ENCODE measurements at regions not wholly inside any gene's neighbourhood (a gene's known extent, or its start where the extent isn't known, plus 50 kb on each side); places are given as distances from the start of the nearest gene placed in this dataset.
A peak's percentile ranks its signal among the peaks of the same experiment; 100 is the strongest.
"Not testable (repeated sequence)": the region's sequence is repeated elsewhere in the genome, so short reads cannot be mapped to it uniquely, and the experiment has no call there.

- Histone ChIP-seq H2AFZ (ENCODE audit: low read depth, low read length) (no peak overlapping the region), H3K9me3 (ENCODE audit: low read length) (no peaks in the 10 kb centered on the region), H3K27me3 (ENCODE audit: insufficient read depth, low read length) (no peaks in the 10 kb centered on the region), H3K4me1 (ENCODE audit: insufficient read depth, low read length) (no peaks in the 10 kb centered on the region), H3K4me3 (ENCODE audit: low read length) (no peak overlapping the region), H3K36me3 (ENCODE audit: insufficient read depth, low read length) (no peaks in the 10 kb centered on the region)
These were observed 258.5 kb downstream of the ASXL3 start for GRCh38 chr18:33836564-33836963.

- H3K4me1 ChIP-seq (ENCODE audit: insufficient read depth, low read length): no peaks in the 10 kb centered on the region
- H3K9me3 ChIP-seq (ENCODE audit: low read length): no peaks in the 10 kb centered on the region
- no peak overlapping the region for H2AFZ ChIP-seq (ENCODE audit: low read depth, low read length)
- no peaks in the 10 kb centered on the region for H3K27me3 ChIP-seq (ENCODE audit: insufficient read depth, low read length)
- no peak overlapping the region for H3K4me3 ChIP-seq (ENCODE audit: low read length)
- H3K36me3 ChIP-seq (ENCODE audit: insufficient read depth, low read length): no peaks in the 10 kb centered on the region
These were observed 257.4 kb downstream of the ASXL3 start for GRCh38 chr18:33835419-33835818.

- Histone ChIP-seq H2AFZ (ENCODE audit: low read depth, low read length) (no peak overlapping the region), H3K27me3 (ENCODE audit: insufficient read depth, low read length) (no peaks in the 10 kb centered on the region), H3K36me3 (ENCODE audit: insufficient read depth, low read length) (no peaks in the 10 kb centered on the region), H3K9me3 (ENCODE audit: low read length) (no peaks in the 10 kb centered on the region), H3K4me3 (ENCODE audit: low read length) (no peak overlapping the region), H3K4me1 (ENCODE audit: insufficient read depth, low read length) (no peaks in the 10 kb centered on the region)
These were observed 255.8 kb downstream of the ASXL3 start for GRCh38 chr18:33833842-33834241.

- Histone ChIP-seq H3K27me3 (ENCODE audit: insufficient read depth, low read length) (no peaks in the 10 kb centered on the region), H3K4me1 (ENCODE audit: insufficient read depth, low read length) (no peaks in the 10 kb centered on the region), H3K4me3 (ENCODE audit: low read length) (no peak overlapping the region), H3K36me3 (ENCODE audit: insufficient read depth, low read length) (no peaks in the 10 kb centered on the region), H3K9me3 (ENCODE audit: low read length) (no peaks in the 10 kb centered on the region), H2AFZ (ENCODE audit: low read depth, low read length) (no peak overlapping the region)
These were observed 253.4 kb downstream of the ASXL3 start for GRCh38 chr18:33831424-33831823.

- no peaks in the 10 kb centered on the region for H3K9me3 ChIP-seq (ENCODE audit: low read length)
- no peaks in the 10 kb centered on the region for H3K27me3 ChIP-seq (ENCODE audit: insufficient read depth, low read length)
- no peak overlapping the region for H2AFZ ChIP-seq (ENCODE audit: low read depth, low read length)
- no peaks in the 10 kb centered on the region for H3K36me3 ChIP-seq (ENCODE audit: insufficient read depth, low read length)
- no peak overlapping the region for H3K4me3 ChIP-seq (ENCODE audit: low read length)
- no peaks in the 10 kb centered on the region for H3K4me1 ChIP-seq (ENCODE audit: insufficient read depth, low read length)
These were observed 252.2 kb downstream of the ASXL3 start for GRCh38 chr18:33830213-33830612.

- Histone ChIP-seq H3K27me3 (ENCODE audit: insufficient read depth, low read length) (no peaks in the 10 kb centered on the region), H2AFZ (ENCODE audit: low read depth, low read length) (no peak overlapping the region), H3K4me1 (ENCODE audit: insufficient read depth, low read length) (no peaks in the 10 kb centered on the region), H3K4me3 (ENCODE audit: low read length) (no peak overlapping the region), H3K36me3 (ENCODE audit: insufficient read depth, low read length) (no peaks in the 10 kb centered on the region), H3K9me3 (ENCODE audit: low read length) (no peaks in the 10 kb centered on the region)
These were observed 250.9 kb downstream of the ASXL3 start for GRCh38 chr18:33828949-33829348.

- Histone ChIP-seq H3K27me3 (ENCODE audit: insufficient read depth, low read length) (peaks cover 4% of the 10 kb centered on the region), H3K4me1 (ENCODE audit: insufficient read depth, low read length) (no peaks in the 10 kb centered on the region), H3K36me3 (ENCODE audit: insufficient read depth, low read length) (no peaks in the 10 kb centered on the region), H2AFZ (ENCODE audit: low read depth, low read length) (no peak overlapping the region), H3K4me3 (ENCODE audit: low read length) (no peak overlapping the region), H3K9me3 (ENCODE audit: low read length) (no peaks in the 10 kb centered on the region)
These were observed 248.1 kb downstream of the ASXL3 start for GRCh38 chr18:33826151-33826550.

- Histone ChIP-seq H3K4me1 (ENCODE audit: insufficient read depth, low read length) (no peaks in the 10 kb centered on the region), H3K9me3 (ENCODE audit: low read length) (no peaks in the 10 kb centered on the region), H2AFZ (ENCODE audit: low read depth, low read length) (no peak overlapping the region), H3K36me3 (ENCODE audit: insufficient read depth, low read length) (no peaks in the 10 kb centered on the region), H3K27me3 (ENCODE audit: insufficient read depth, low read length) (peaks cover 9% of the 10 kb centered on the region), H3K4me3 (ENCODE audit: low read length) (no peak overlapping the region)
These were observed 243.5 kb downstream of the ASXL3 start for GRCh38 chr18:33821503-33821902.

GRCh38 chr18:33820517-33821371 lies 242.7 kb downstream of the ASXL3 start:
- H3K4me3 ChIP-seq (ENCODE audit: low read length): peak overlapping the region; percentile 26
- H3K9me3 ChIP-seq (ENCODE audit: low read length): no peaks in the 10 kb centered on the region
- H3K4me1 ChIP-seq (ENCODE audit: insufficient read depth, low read length): no peaks in the 10 kb centered on the region
- H2AFZ ChIP-seq (ENCODE audit: low read depth, low read length): no peak overlapping the region
- peaks cover 9% of the 10 kb centered on the region for H3K27me3 ChIP-seq (ENCODE audit: insufficient read depth, low read length)
- no peaks in the 10 kb centered on the region for H3K36me3 ChIP-seq (ENCODE audit: insufficient read depth, low read length)

GRCh38 chr18:33819692-33820343 lies 241.8 kb downstream of the ASXL3 start:
- H3K27me3 ChIP-seq (ENCODE audit: insufficient read depth, low read length); H3K9me3 ChIP-seq (ENCODE audit: low read length); H3K4me3 ChIP-seq (ENCODE audit: low read length); H3K36me3 ChIP-seq (ENCODE audit: insufficient read depth, low read length); H3K4me1 ChIP-seq (ENCODE audit: insufficient read depth, low read length); H2AFZ ChIP-seq (ENCODE audit: low read depth, low read length): not testable (repeated sequence)

- H3K9me3 ChIP-seq (ENCODE audit: low read length): no peaks in the 10 kb centered on the region
- no peaks in the 10 kb centered on the region for H3K36me3 ChIP-seq (ENCODE audit: insufficient read depth, low read length)
- H3K4me3 ChIP-seq (ENCODE audit: low read length): no peak overlapping the region
- H2AFZ ChIP-seq (ENCODE audit: low read depth, low read length): no peak overlapping the region
- no peaks in the 10 kb centered on the region for H3K4me1 ChIP-seq (ENCODE audit: insufficient read depth, low read length)
- peaks cover 9% of the 10 kb centered on the region for H3K27me3 ChIP-seq (ENCODE audit: insufficient read depth, low read length)
These were observed 240.1 kb downstream of the ASXL3 start for GRCh38 chr18:33818145-33818544.

- Histone ChIP-seq H2AFZ (ENCODE audit: low read depth, low read length) (no peak overlapping the region), H3K4me1 (ENCODE audit: insufficient read depth, low read length) (no peaks in the 10 kb centered on the region), H3K36me3 (ENCODE audit: insufficient read depth, low read length) (no peaks in the 10 kb centered on the region), H3K9me3 (ENCODE audit: low read length) (no peaks in the 10 kb centered on the region), H3K27me3 (ENCODE audit: insufficient read depth, low read length) (peaks cover 9% of the 10 kb centered on the region), H3K4me3 (ENCODE audit: low read length) (no peak overlapping the region)
These were observed 239.1 kb downstream of the ASXL3 start for GRCh38 chr18:33817096-33817495.

GRCh38 chr18:33814546-33814945 lies 236.5 kb downstream of the ASXL3 start:
- Histone ChIP-seq H3K9me3 (ENCODE audit: low read length) (no peaks in the 10 kb centered on the region), H3K27me3 (ENCODE audit: insufficient read depth, low read length) (no peaks in the 10 kb centered on the region), H3K4me3 (ENCODE audit: low read length) (no peak overlapping the region)

More at GRCh38 chr18:33814546-33814945, 236.5 kb downstream of the ASXL3 start:
- Histone ChIP-seq H3K4me1 (ENCODE audit: insufficient read depth, low read length) (no peaks in the 10 kb centered on the region), H3K36me3 (ENCODE audit: insufficient read depth, low read length) (no peaks in the 10 kb centered on the region), H2AFZ (ENCODE audit: low read depth, low read length) (no peak overlapping the region)

Data from neuron (in vitro differentiated cells).